ENCODE measurements at regions not wholly inside any gene's neighbourhood (a gene's known extent, or its start where the extent isn't known, plus 50 kb on each side); places are given as distances from the start of the nearest gene placed in this dataset.
"Not testable (repeated sequence)": the region's sequence is repeated elsewhere in the genome, so short reads cannot be mapped to it uniquely, and the experiment has no call there.

DNA sequence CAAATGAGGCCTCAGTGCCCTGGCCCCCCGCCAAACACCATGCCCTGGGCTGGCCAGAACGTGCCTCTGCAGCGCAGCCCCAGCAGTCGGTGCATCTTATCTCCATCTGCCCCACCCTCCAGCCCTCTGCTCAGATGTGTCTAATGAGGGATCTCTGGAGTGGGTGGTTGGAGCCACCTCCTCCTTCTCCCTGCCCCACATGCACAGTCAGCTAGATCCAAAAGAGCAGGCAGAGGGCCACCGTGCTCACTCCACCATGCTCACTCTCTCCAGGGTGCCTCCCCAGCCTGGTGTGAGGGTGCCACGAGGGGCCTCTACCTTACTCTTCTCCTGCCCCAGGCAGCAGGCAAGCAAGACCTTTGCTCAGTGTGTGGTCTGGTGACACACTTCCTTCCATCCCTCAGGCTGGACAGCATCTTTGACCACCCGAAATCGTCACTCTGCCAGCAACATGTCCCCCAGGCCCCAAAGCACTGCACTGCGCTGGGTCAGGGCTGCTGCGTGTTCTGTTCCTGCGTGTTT lies 266.1 kb upstream of the HDAC4 start:
- DNase-seq, result peak in 1 of 2 experiments; percentile 18

DNA sequence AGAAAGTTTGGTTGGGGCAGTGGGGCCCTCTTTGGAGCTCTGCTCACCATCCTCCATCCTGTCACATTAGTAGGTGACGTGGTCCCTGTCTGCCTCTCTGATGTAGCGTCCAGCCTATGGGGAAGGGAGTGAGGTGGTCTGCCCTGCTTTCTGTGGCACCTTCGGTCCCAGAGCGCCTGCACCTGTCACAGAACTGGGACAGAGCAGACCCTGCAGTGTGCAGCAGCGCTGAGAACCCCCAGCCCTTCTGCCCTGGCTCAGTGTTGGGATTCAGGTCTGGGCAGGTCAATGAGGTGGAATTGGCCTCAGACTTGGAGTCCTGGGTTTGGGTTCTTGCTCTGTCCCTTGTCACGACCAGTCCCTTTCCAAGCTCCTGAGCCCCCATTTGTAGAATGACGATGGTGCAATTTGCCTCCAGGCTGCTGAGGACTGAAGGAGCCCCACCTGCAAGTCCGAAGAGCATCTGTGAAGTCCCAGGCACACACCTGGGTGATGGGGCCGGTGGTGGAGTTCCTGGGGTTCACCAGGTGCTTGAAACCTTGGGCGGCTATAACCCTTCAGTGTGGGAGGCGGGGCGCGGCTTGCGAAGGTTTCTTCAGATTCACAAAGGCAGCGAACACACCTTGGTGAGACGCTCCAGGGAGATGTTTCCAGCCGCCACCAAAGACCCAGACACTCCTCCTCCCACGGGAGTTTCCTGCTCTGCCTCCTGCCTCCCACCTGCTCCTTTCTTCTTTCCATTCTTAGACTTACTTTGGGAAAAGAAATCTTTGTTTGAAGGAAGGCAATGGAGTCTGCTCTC lies 265.4 kb upstream of the HDAC4 start:
- no peak for DNase-seq

DNA sequence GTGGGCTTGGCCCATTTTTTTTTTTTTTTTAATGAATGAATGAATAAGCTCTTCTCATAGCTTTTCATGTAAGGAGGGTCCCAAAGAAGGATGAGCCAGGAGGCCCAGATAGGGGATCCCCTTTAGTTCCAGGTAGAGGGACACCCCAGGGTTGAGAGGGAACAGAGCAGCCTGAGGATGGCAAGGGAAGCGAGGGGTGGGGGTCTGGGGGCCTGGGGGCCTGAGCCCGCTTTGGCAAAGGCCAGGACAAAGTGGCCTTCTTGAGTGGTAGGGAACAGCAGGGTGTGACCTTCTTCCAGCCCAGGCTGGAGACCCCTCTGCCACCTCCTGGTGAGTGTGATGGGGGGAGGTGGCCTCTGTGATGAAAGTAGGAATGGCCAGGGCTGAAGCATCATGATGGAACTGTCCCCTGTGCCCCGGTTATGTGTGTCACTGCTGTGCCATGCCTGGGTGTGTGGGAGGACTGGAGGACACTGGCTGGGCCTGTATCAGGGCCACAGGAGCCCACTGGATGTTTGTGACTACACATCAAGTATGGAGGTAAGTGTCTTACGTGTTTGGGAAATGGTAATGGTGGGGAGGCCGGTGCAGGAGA lies 263.5 kb upstream of the HDAC4 start:
- no peak for DNase-seq

DNA sequence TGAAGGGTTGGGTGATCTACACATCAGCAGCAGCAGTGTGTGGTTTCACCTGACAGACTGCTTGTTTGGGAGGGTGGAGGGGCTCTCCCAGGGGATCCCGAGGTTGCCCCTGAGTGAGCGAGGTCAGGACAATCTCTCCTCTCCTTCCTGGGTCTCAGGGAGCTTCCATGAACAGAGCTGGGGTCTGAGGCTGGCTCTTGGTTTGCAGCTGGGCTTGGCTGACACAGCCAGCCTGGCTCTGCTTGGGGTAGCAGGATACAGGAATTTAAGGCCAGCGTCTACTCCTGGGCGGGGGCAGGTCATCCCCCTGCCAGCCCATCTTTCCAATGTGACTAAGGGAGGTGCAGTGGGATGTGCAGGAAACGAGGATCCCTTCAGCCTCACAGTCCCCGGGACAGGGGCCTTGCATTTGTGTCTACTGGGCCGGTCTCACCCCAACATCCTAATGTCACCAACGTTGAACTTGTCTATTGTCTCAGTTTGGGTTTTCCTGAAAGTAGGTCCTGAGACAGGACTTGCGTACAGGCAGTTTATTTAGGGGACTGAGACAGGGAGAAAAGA lies 262.6 kb upstream of the HDAC4 start:
- no peak for DNase-seq

DNA sequence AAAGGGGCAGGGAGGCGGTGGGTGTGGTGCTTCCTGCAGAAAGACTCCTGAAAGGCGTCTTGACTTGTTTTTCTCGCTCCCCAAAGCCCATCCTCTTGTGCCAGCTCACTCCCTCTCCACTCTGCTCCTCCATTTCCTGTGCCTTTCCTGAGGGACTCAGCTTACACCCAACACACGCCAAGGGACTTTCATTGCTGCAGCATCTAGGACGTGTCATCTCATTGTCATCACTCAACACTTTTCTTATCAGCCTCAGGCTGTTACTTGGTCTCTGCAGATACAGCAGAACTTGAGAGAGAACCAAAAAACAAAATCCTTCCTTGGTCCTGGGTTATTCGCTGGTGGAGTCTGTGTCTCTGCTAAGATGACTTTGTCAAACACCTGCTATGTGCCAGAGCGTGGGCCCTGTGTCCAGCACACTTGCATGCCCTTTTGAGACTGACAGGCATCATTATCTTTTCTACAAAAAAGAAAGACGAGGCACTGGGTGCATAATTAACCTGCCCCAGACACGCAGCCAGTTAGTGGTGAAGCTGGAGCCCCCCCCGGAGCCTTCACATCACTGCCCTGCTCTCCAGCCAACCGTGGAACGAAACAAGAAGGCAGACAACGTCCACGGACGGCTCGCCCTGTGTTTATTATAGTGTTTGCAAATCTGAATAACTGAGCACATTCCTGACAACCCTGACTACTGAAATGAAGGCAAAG lies 261.7 kb upstream of the HDAC4 start:
- no peak for DNase-seq

DNA sequence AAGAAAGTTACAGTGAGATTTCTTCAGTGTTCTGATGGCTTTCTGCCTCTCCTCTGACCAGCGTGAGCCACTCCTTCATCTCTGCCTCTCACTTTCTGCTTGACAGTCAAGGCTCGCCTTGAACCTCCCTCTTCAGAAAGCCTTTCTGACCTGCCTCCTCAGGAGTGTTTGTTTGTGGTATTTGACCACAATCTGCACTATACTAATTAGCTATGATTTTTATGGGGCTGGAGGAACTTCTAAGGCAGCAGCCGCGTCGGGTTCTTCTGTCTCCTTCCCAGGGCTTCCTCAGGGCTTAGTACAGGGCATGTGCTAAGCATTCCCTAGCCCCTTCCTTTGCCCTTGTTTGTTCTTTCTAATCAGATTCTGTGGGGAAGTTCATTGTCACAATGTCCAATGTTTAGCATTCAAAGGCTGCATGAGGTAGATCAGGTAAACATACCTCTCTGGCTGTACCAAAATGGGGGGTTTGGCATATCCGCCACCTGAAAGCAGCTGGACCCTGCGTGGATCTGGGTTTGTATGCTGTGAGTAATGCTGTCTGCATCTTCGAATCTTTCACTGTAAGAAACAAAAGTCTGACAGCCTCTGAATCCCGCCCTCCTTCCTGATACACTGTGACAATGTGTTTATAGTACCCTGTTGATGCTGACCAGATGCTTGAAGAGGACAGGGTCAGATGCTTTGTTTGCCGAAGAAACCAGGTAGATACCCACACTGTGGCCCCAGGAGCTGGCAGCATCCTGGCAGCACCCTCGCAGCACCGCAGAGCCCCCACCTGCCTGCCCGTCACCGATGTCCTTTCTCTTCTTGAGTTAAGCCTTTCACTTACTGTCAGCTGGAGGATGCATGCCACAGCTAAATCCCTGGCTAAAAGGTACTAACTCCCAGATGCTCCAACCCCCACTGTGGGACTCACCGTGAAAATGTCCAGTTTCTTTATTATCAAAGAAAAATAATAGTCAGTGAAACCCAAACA lies 260.8 kb upstream of the HDAC4 start:
- DNase-seq, result no peak

DNA sequence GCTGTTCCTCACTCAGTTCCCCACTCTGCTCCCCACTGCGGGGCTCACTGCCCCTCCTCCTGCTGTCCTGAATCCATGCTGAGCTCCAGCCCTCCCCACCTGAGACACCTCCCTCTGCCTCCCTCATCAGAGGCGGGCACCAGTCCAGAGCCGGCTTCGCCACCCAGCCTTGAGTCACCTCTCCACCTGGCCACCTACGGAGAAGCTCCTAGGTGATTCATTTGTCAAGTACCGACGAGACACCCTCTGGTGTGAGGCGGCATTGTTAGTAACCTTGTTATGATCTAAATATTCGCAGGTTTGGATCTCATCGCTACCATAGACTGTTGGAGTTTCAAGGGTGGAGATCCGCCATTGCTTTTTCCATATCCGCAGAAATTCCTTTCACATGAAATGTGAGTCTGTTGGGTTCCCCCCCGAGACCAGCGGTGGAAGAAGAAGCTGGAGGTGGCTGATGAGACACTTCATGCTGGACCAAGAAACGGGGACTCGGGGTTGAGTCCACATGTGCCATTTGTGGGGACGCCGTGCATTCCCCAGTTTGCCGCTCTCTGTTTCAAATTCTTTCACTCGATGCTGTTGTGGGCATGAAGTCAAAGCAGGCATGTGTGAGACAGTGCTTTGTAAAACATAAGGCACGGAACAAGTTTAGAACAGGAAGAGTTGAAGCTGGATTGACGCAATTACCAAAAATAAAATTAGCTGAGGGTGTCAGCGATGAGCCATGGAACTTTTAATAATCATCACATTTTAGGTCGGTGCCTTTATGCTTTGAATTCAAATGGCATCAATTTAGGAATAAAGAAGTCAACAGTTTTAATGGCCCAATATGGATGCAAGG lies 259.8 kb upstream of the HDAC4 start:
- DNase-seq, result no peak

DNA sequence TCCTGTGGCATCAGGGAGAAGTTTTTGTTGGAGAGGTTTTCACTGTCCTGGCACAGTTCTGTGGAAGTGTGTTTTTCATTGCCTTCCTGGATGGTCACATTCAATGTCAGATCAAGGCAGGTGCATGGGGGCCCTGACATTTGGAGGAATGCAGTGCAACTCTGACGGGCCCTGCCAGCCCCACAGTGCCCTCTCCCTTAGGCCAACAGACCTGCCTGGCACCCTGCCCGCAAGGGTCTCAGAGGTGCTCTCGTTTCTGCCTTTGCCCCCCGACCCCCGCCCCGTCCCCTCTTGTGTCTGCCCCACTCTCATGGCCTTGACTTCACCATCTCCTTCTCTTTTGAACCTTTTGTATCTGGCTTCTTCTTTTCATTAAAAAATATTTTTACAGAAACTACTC lies 257.2 kb upstream of the HDAC4 start:
- DNase-seq, result no peak

DNA sequence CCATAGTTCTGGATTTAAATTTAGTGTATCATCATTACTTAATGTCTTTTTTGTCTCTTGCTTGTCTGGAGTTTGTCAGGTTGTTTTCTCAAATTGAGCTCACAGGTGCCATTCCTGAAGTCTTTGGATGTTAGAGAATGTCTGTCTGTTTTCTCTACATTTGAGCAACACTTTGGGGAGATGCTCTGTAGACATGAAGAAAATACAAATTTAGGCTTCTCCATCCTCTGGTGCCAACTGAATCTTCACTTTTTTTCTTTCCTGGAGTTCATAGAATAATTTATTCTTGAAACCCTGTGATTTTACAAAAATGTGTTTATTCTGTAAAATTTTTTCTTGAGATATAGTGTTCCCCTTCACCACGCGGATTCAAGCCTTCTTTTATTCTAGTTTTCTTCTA lies 256.4 kb upstream of the HDAC4 start:
- DNase-seq, result no peak

DNA sequence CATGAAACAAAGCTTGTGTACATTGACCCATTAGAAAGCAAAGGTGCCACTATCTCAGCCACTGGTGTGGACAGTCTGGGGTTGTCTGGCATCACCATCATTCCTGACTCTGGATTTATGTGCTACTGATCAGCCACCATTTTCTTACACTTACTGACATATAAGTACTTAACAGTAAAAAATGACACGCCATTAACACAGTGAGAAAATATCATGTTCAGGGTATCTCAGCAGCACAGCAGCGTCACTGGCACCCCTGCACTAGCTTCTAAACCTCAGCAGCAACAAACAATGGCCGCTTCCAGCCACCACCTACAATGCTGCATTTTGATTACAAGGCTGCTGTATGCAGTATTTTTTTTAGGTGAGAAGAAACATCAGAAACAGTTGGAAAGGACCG lies 253.4 kb upstream of the HDAC4 start:
- DNase-seq, result no peak

DNA sequence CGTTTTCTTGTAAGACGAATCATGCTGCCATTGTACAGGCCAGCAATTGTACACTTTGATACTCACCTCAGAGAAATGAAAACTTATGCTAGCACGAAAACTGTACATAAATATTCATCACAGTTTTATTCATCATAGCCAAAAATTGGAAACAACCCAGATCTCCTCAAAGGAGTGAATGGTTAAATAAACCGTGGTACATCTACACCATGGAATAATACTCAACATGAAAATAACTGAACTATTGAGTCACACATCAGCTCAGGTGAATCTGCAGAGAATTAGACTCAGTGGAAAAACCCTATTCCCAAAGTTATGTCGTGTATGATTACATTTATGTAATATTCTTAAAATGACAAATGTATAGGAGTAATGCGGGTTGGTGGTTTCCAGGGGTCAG lies 251.0 kb upstream of the HDAC4 start:
- no peak for DNase-seq

DNA sequence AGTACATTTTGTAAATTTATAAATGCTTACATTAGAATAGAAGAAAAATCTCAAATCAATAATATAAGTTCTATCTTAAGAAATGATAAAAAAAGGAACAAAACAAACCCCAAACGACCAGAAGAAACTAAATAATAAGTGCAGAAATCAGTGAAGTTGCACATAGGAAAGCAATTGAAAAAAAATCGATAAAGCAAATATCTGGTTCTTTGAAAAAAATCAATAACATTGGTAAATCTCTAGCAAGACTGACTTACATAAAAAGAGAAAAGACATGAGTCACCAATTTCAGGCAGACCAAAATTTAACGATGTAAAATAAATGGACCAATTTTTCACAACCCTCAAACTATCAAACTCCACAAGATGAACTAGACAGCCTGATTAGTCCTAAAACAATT lies 249.9 kb upstream of the HDAC4 start:
- no peak for DNase-seq

DNA sequence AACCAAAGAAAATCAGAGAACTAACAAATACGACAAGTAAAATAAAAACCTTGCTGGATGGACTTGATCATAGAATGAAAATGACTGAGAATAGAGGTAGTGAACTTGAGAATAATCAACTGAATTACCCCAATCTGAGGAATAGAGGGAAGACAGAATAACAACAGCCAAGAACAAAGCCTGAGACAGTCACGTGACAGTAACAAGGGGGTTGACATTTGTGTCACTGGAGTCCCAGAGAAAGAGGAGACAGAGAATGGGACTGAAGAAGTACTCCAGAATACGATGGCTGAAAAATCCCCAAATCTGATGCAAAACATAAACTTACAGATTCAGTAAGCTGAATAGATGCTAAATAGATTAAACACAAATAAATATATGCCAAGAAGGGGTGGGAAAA lies 248.5 kb upstream of the HDAC4 start:
- DNase-seq, result no peak

DNA sequence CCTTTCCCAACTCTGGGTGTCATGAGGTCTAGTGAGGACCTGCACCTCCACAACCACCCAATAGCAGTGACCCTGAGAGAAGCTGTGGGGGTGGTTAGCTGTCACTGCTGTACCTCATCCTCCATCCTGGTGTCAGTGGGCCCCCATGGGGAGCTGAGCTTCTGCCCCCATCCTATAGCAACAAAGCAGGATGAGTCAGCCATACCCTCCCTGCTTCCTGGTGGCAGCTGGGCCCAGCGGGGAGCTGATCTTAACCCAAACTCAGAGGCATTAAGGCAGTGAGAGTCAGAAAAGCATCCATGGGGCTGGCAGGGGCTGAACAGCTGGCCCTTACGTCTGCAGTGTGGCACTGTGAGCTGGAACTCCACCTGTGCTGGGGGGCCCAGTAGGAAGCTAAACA lies 247.8 kb upstream of the HDAC4 start:
- peak; percentile 69 to 84 for DNase-seq

DNA sequence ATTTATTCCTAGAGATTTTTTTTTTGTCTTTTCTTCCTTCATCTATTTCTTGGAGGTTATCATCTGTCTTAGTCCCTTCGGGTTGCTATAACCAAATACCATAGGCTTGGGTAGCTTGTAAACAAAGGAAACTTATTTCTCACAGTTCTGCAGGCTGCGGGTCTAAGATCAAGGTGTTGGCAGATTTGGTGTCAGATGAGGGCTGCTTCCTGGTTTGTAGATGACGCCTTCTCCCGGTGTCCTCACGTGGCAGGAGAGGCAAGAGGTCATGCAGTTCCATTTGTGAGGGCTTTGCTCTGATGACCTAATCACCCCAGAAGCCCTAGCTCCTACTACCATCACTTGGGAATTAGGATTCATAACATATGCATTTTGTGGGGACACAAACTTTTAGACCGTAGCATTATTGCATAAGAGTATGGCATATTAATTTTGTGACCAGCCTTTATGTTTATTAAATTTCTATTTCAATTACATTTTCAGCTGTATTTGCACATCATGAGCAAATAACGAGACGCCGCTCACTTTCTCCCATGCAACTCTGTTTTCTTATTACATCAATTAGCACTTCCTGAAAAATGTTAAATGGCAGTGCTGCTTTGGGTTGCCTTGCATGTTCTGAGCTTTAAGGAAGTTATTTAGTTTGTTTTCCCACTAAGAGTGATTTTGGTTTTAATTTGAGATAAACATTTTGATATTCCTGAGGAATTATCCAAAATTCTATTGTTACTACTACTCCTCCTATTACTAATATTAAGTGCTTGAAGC lies 246.4 kb upstream of the HDAC4 start:
- no peak for DNase-seq

DNA sequence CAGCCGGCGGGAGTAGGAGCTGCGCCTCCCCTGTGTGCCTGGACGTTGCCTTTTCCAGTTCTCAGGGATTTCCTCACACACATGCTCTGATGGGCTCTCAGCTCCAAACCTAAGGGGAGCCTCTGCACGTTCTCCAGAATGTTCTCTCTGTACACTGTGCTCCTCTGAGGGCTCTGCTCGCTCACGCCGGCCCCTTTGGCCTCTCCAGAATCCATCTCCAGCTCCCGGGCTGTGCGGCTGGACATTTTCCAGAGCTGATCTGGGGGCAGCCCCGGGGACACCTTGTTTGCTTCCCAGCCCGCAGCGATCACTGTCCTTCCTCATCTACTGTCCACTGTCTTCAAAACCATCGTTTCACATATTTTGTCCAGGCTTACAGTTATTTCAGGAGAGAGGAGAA lies 245.4 kb upstream of the HDAC4 start:
- no peak for DNase-seq

DNA sequence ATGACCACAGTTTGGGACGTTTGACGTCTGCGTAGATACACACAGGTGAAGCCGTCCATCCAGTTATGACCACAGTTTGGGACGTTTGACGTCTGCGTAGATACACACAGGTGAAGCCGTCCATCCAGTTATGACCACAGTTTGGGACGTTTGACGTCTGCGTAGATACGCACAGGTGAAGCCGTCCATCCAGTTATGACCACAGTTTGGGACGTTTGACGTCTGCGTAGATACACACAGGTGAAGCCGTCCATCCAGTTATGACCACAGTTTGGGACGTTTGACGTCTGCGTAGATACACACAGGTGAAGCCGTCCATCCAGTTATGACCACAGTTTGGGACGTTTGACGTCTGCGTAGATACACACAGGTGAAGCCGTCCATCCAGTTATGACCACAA lies 243.8 kb upstream of the HDAC4 start:
- DNase-seq, result not testable (repeated sequence)

DNA sequence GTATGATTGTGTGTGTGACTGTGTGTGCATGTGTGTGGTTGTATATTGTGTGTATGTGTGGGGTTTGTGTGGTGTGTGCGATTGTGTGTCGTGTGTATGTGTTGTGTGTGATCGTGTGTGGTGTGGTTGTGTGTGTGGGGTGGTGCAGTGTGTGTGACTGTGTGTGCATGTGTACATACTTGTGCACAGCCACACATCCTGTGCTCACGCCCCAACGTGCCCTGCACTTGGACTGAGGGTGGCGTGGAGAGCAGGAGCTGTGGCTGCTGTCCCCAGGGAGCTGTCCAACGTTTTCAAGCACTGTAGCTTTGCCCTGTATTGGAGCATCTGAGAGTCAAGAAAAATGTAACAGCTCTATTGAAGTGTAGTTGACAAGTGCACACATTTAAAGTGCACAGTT lies 243.2 kb upstream of the HDAC4 start:
- DNase-seq, result no peak

DNA sequence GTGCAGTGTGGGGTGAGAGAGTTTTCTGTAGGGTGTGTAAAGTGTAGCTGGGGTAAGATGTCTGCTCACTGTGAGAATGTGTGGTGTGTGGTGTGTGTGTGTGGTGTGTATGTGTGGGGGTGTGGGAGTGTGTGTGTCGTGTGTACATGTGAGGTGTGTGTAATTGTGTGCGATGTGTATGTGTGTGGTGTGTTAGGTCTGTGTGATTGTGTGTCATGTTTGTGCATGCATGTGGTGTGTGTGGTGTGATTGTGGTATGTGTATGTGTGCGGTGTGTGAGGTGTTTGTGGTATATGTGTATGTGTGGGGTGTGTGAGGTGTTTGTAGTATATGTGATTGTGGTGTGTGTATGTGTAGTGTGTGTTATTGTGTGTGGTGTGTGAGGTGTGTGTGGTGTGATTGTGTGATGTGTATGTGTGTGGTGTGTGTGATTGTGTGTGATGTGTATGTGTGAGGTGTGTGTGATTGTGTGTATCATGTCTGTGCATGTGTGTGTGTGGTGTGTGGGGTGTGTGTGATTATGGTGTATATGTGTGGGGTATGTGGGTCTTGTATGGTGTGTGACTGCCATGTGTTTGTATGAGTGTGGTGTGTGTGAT lies 241.7 kb upstream of the HDAC4 start:
- no peak for DNase-seq

DNA sequence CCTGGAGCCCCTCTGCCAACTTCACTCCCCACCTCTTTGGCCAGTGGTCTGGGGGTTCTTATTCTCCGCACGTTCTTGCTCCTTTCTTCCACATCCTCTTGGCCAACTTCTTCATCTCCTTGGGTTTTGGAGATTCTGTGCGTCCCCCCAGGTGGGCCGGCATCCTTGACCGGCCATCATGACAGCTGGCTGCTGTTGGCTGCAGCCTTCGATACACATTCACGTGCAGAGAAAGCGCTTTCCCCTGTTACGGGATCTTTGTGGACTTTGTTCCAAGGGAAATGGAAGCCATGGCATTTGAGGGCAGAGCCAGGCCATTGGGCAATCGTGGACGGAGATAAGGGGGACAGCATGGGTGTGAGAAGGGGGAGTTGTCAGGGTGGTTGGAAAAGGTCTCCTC lies 241.1 kb upstream of the HDAC4 start:
- not testable (repeated sequence) for DNase-seq

Measured in NCI-H524 (cell line).